Upper lobe of left lung (tissue), 6 donors: ENCODE measurements at regions not wholly inside any gene's neighbourhood (a gene's known extent, or its start where the extent isn't known, plus 50 kb on each side); places are given as distances from the start of the nearest gene placed in this dataset.

ENCODE experiments used
- ATAC-seq, 2 donors: fragments of 200-7000 bp; cut with Tn5 transposase; one replicate each; pipeline ENCODE4 v1.9.1; 2022; ENCODE audit warnings: mild to moderate bottlenecking in 2 of 2, moderate library complexity in 2 of 2; ENCODE audit not compliant: low FRiP score in 2 of 2
- DNase-seq, 2 donors: peaks; one replicate each; pipeline ENCODE4 v3.0.0-alpha.2; 2019 to 2020
- H3K27ac ChIP-seq, 4 donors: fragments of 200-600 bp; sonication (generic); one replicate each; pipeline ENCODE4 v1.5.1; 2016 to 2019
- H3K27me3 ChIP-seq, 4 donors: fragments of 200-600 bp; sonication (generic); one replicate each; pipeline ENCODE4 v1.5.1; 2017 to 2019
- H3K36me3 ChIP-seq, 4 donors: fragments of 200-600 bp; sonication (generic); one replicate each; pipeline ENCODE4 v1.5.1; 2016 to 2019
- H3K4me1 ChIP-seq, 4 donors: fragments of 200-600 bp; sonication (generic); one replicate each; pipeline ENCODE4 v1.5.1; 2018 to 2019
- H3K4me3 ChIP-seq, 4 donors: fragments of 200-600 bp; sonication (generic); one replicate each; pipeline ENCODE4 v1.5.1; 2017 to 2019; ENCODE audit warnings: mild to moderate bottlenecking in 2 of 4, moderate library complexity in 1 of 4
- H3K9me3 ChIP-seq, 4 donors: fragments of 200-600 bp; sonication (generic); one replicate each; pipeline ENCODE4 v1.5.1; 2018 to 2019
- CTCF ChIP-seq, 6 experiments: fragments of 450-650 bp in 4 of 6; fragments of 200-600 bp in 2 of 6; sonication (generic) in 2 of 6; IDR thresholded peaks; one replicate each; pipeline ENCODE4 v1.5.1; 2016 to 2019; ENCODE audit warnings: antibody characterized with exemption in 6 of 6
- EP300 ChIP-seq, 4 donors: sonication (generic); formaldehyde crosslinking; IDR thresholded peaks; one replicate each; pipeline ENCODE4 v1.5.1; 2017; ENCODE audit warnings: antibody characterized with exemption in 4 of 4, control low read depth in 2 of 4
- POLR2A ChIP-seq, 4 donors: fragments of 450-650 bp; IDR thresholded peaks; one replicate each; pipeline ENCODE4 v1.5.1; 2016 to 2017; ENCODE audit warnings: antibody characterized with exemption in 4 of 4, mild to moderate bottlenecking in 2 of 4
- POLR2AphosphoS5 ChIP-seq, 2 donors: sonication (generic); formaldehyde crosslinking; IDR thresholded peaks; one replicate each; pipeline ENCODE4 v1.5.1; 2017; ENCODE audit warnings: antibody characterized with exemption in 2 of 2
- WGBS, 2 donors: methylation state at CpG; one replicate each; pipeline ENCODE4 v1.1.5; 2017 to 2018; 5-methylcytosine and 5-hydroxymethylcytosine counted together
- donor health status: DM: no; HTN: no; CAD: no; lungs with moderate emphysema.
- donor health status: DM: no; HTN: yes; CAD: no; lungs with severe emphysema.

DNA sequence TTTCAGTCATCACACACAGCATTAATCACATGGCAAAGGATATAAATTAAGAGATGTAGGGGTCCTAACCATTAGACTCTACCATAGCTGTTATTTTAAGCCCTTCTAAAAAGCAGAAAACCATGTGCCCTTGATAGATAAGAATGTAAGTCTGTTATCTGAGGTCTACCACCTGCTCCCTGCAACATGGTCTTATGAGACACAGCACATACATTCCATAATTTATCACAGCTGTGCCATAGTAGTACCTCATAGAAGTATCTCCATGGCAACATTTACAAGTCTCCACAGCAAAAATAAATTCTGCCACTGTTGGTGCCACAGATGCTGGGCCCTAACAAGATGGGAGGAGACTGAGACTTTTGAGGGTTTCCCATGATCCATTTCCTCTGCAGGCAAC lies 265.4 kb downstream of the KDM5D start:
- H3K4me3 ChIP-seq, result no peak overlapping the region
- H3K27me3 ChIP-seq, result no peaks in the 10 kb centered on the region
- TF ChIP-seq POLR2A (IDR thresholded peaks at IDR 0.05) (no peak), POLR2AphosphoS5 (IDR thresholded peaks at IDR 0.05) (no peak), CTCF (IDR thresholded peaks at IDR 0.05) (no peak), EP300 (IDR thresholded peaks at IDR 0.05) (no peak)
- no peaks in the 10 kb centered on the region for H3K9me3 ChIP-seq
- no peaks in the 10 kb centered on the region for H3K36me3 ChIP-seq
- H3K27ac ChIP-seq, result no peak overlapping the region
- ATAC-seq, result no peak
- no peaks in the 10 kb centered on the region for H3K4me1 ChIP-seq
- DNase-seq, result no peak

DNA sequence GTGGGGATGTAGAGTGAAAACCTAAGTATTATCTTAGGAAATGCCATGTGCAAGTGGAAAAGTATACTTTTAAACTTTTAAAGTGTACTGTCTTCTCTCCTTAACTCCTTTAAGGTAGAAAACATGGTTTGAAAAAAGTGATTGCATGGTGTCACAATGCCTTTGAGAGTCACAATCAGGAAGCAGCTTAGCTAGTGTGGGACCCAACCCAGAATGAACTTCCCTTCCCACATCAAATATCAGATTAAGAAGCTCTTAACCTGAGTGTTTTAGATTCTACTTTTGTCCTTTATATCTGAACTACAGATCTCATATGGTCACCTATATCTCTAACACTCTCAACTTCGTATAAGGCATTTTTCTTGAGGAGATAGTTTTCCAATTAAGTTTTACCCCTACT lies 266.6 kb downstream of the KDM5D start:
- 82% methylated on average over 1 of the region's 1 CpG; no CpG with 5 or more reads in 1 of the 2 donors for WGBS, 2 donors
- Histone ChIP-seq H3K36me3 (no peaks in the 10 kb centered on the region), H3K4me1 (no peaks in the 10 kb centered on the region), H3K27me3 (no peaks in the 10 kb centered on the region), H3K4me3 (no peak overlapping the region), H3K27ac (no peak overlapping the region), H3K9me3 (no peaks in the 10 kb centered on the region)
- DNase-seq (no peak), ATAC-seq (no peak)
- TF ChIP-seq EP300 (IDR thresholded peaks at IDR 0.05) (no peak), POLR2AphosphoS5 (IDR thresholded peaks at IDR 0.05) (no peak), POLR2A (IDR thresholded peaks at IDR 0.05) (no peak), CTCF (IDR thresholded peaks at IDR 0.05) (no peak)

DNA sequence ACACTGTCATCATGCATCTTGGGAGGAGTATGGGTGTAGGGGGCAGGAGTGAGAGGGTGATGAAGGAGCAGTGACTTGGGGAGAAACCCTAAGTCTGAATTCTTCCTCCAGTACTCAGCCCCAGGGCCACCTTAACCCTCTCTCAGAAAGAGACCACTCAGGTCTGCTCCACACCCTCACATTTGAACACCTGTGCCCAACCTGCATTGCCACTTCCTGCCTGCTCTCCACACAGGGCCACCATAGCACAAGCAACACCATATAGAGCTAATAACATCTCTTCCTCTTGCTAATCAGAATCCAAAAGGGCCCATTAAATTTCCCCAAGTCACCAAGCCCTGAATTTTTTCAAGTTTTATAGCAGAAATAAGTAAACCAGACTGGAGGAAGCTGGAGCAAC lies 278.7 kb downstream of the KDM5D start:
- no peak for ATAC-seq
- H3K36me3 ChIP-seq, result no peaks in the 10 kb centered on the region
- no peaks in the 10 kb centered on the region for H3K4me1 ChIP-seq
- no peak overlapping the region for H3K4me3 ChIP-seq
- DNase-seq, result no peak
- H3K27me3 ChIP-seq, result no peaks in the 10 kb centered on the region
- TF ChIP-seq EP300 (IDR thresholded peaks at IDR 0.05), result no peak
- TF ChIP-seq POLR2A (IDR thresholded peaks at IDR 0.05), result no peak
- no peak for TF ChIP-seq CTCF (IDR thresholded peaks at IDR 0.05)
- no peak for TF ChIP-seq POLR2AphosphoS5 (IDR thresholded peaks at IDR 0.05)
- H3K27ac ChIP-seq, result no peak overlapping the region
- H3K9me3 ChIP-seq, result no peaks in the 10 kb centered on the region

DNA sequence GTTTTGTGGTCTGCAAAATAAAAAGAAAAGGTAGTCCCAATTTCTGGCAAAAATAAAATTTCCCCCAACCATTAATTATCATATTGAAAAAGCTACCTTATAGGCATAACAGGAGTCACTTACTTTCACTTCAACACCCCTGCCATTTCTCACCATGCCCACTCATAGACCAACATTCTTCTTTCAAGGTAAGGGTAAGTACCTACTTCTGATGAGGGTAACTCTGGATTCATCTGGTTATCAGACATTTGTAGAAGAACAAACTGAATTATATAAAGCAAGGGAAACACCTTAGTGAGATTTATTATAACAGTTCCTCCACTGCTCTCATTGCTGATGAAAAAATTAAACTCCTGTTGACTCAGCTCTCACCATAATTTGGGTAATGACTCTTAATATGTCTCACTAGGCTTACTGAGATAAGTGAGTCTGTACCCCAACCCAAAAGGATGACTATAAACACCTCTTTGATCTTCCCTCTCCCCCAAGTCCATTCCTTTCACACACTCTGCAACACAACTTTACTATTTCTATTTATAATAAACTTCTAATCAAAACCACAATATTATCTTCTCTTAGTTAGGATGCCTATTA lies 287.6 kb downstream of the KDM5D start:
- no peaks in the 10 kb centered on the region for H3K27me3 ChIP-seq
- DNase-seq (no peak), ATAC-seq (no peak)
- no peak overlapping the region for H3K4me3 ChIP-seq
- no peaks in the 10 kb centered on the region for H3K9me3 ChIP-seq
- H3K4me1 ChIP-seq, result no peaks in the 10 kb centered on the region
- H3K36me3 ChIP-seq, result no peaks in the 10 kb centered on the region
- TF ChIP-seq POLR2AphosphoS5 (IDR thresholded peaks at IDR 0.05) (no peak), EP300 (IDR thresholded peaks at IDR 0.05) (no peak), CTCF (IDR thresholded peaks at IDR 0.05) (no peak), POLR2A (IDR thresholded peaks at IDR 0.05) (no peak)
- H3K27ac ChIP-seq, result no peak overlapping the region

- H3K27ac ChIP-seq, result no peak overlapping the region
- H3K4me1 ChIP-seq, result no peaks in the 10 kb centered on the region
- ATAC-seq (peak in 1 of 2 donors; percentile 64), DNase-seq (no peak)
- 8% methylated on average over 4 of the region's 4 CpGs; no CpG with 5 or more reads in 1 of the 2 donors for WGBS, 2 donors
- H3K36me3 ChIP-seq, result no peaks in the 10 kb centered on the region
- H3K9me3 ChIP-seq, result no peaks in the 10 kb centered on the region
- H3K4me3 ChIP-seq, result no peak overlapping the region
- no peak for TF ChIP-seq POLR2A (IDR thresholded peaks at IDR 0.05)
- TF ChIP-seq POLR2AphosphoS5 (IDR thresholded peaks at IDR 0.05), result no peak
- peak in 2 of 6 experiments; percentile 63 to 70 for TF ChIP-seq CTCF (IDR thresholded peaks at IDR 0.05)
- no peak for TF ChIP-seq EP300 (IDR thresholded peaks at IDR 0.05)
- no peaks in the 10 kb centered on the region for H3K27me3 ChIP-seq
These were observed 311.5 kb downstream of the KDM5D start for GRCh38 chrY:19433059-19433458.
